ENCODE measurements at regions not wholly inside any gene's neighbourhood (a gene's known extent, or its start where the extent isn't known, plus 50 kb on each side); places are given as distances from the start of the nearest gene placed in this dataset.
"Not testable (repeated sequence)": the region's sequence is repeated elsewhere in the genome, so short reads cannot be mapped to it uniquely, and the experiment has no call there.

- not testable (repeated sequence) for H3K27ac ChIP-seq; H3K4me1 ChIP-seq; H3K36me3 ChIP-seq (ENCODE audit: control insufficient read depth, insufficient read depth, low read length); H3K9me3 ChIP-seq (ENCODE audit: control insufficient read depth, low read length); H3K27me3 ChIP-seq (ENCODE audit: control insufficient read depth, insufficient read depth, low read length); H3K4me2 ChIP-seq (ENCODE audit: low read length); H3K9ac ChIP-seq; H3K4me3 ChIP-seq (ENCODE audit: low read depth, low read length); H3K79me2 ChIP-seq; H2AFZ ChIP-seq
These were observed 230.5 kb upstream of the NOTCH2NLA start for GRCh38 chr1:146459308-146459707.

DNA sequence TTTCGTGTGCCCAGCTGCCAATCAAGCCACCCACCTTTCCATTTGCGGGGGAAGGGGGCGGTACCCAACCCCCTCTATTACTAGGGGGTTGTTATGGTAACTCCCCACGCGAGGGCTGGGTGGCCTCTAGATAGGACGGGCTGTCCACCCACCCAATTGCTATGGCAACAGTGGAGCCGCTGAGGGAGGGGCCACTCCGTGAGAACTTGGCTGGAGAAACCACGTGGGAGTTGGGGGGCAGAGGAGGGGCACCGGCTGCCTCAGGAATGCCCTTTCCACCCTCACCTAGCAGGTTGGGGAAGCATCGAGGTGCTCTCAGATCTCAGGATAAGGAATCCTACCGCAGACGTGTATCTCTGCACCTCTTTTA is 220.0 kb upstream of the NOTCH2NLA start:
- H2AFZ ChIP-seq; H3K4me2 ChIP-seq (ENCODE audit: low read length); H3K27me3 ChIP-seq (ENCODE audit: control insufficient read depth, insufficient read depth, low read length); H3K27ac ChIP-seq; H3K36me3 ChIP-seq (ENCODE audit: control insufficient read depth, insufficient read depth, low read length); H3K9ac ChIP-seq; H3K4me3 ChIP-seq (ENCODE audit: low read depth, low read length); H3K79me2 ChIP-seq; H3K9me3 ChIP-seq (ENCODE audit: control insufficient read depth, low read length); H3K4me1 ChIP-seq: not testable (repeated sequence)

- H3K4me2 ChIP-seq (ENCODE audit: low read length); H3K9me3 ChIP-seq (ENCODE audit: control insufficient read depth, low read length); H3K27ac ChIP-seq; H3K36me3 ChIP-seq (ENCODE audit: control insufficient read depth, insufficient read depth, low read length); H3K4me1 ChIP-seq; H3K4me3 ChIP-seq (ENCODE audit: low read depth, low read length); H3K9ac ChIP-seq; H2AFZ ChIP-seq; H3K79me2 ChIP-seq; H3K27me3 ChIP-seq (ENCODE audit: control insufficient read depth, insufficient read depth, low read length): not testable (repeated sequence)
- peak; percentile 23 for TF ChIP-seq CTCF (IDR thresholded peaks at IDR 0.05)
These were observed 219.5 kb upstream of the NOTCH2NLA start for GRCh38 chr1:146448212-146448876.

- not testable (repeated sequence) for H2AFZ ChIP-seq; H3K79me2 ChIP-seq; H3K27ac ChIP-seq; H3K27me3 ChIP-seq (ENCODE audit: control insufficient read depth, insufficient read depth, low read length); H3K36me3 ChIP-seq (ENCODE audit: control insufficient read depth, insufficient read depth, low read length); H3K9ac ChIP-seq; H3K9me3 ChIP-seq (ENCODE audit: control insufficient read depth, low read length); H3K4me3 ChIP-seq (ENCODE audit: low read depth, low read length); H3K4me1 ChIP-seq; H3K4me2 ChIP-seq (ENCODE audit: low read length)
These were observed 215.0 kb upstream of the NOTCH2NLA start for GRCh38 chr1:146443871-146444222.

- not testable (repeated sequence) for H2AFZ ChIP-seq; H3K4me3 ChIP-seq (ENCODE audit: low read depth, low read length); H3K36me3 ChIP-seq (ENCODE audit: control insufficient read depth, insufficient read depth, low read length); H3K27me3 ChIP-seq (ENCODE audit: control insufficient read depth, insufficient read depth, low read length); H3K4me1 ChIP-seq; H3K79me2 ChIP-seq; H3K4me2 ChIP-seq (ENCODE audit: low read length); H3K27ac ChIP-seq; H3K9ac ChIP-seq; H3K9me3 ChIP-seq (ENCODE audit: control insufficient read depth, low read length)
These were observed 214.5 kb upstream of the NOTCH2NLA start for GRCh38 chr1:146443088-146443870.

DNA sequence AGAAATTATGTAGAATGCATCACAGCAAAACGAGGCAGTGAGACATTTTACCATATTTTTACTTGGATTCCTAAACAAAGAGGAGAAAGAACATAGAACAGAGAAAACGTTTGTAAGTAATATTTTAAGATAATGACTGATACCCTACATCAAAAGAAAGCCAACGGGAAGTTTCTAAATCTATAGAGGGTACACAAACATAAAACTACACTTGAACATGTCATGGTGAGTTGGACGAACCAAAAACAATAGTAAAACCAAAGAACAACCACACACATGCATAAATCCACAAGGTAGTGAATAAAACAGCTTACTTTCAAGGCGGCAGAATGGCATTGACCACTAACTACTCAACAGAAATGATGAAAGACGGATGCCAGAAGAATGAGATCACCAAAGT is 209.7 kb upstream of the NOTCH2NLA start:
- H3K27me3 ChIP-seq (ENCODE audit: control insufficient read depth, insufficient read depth, low read length); H3K79me2 ChIP-seq; H2AFZ ChIP-seq; H3K36me3 ChIP-seq (ENCODE audit: control insufficient read depth, insufficient read depth, low read length); H3K4me2 ChIP-seq (ENCODE audit: low read length); H3K4me3 ChIP-seq (ENCODE audit: low read depth, low read length); H3K9ac ChIP-seq; H3K4me1 ChIP-seq; H3K27ac ChIP-seq; H3K9me3 ChIP-seq (ENCODE audit: control insufficient read depth, low read length): not testable (repeated sequence)

DNA sequence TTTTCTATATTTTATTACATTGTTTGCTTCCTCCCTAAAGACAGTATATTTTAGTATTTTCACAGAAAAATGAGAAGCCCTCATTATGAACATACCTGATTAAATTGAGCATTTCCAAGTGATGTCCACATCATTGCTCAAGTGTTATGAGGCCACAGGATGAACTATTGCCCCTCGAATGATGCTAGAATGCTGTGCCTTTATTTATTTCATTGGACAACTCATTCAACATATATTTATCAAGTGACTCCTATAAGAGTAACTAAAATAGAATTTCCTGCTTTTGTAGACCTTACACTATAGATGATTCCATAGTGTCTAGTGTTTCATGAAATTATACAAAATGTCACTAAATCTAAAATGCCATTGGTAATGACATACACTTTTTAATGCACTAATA is 187.8 kb upstream of the NOTCH2NLA start:
- H3K4me3 ChIP-seq (ENCODE audit: low read depth, low read length); H3K4me2 ChIP-seq (ENCODE audit: low read length); H3K9ac ChIP-seq; H3K79me2 ChIP-seq; H3K27ac ChIP-seq; H3K4me1 ChIP-seq; H3K27me3 ChIP-seq (ENCODE audit: control insufficient read depth, insufficient read depth, low read length); H3K36me3 ChIP-seq (ENCODE audit: control insufficient read depth, insufficient read depth, low read length); H3K9me3 ChIP-seq (ENCODE audit: control insufficient read depth, low read length); H2AFZ ChIP-seq: not testable (repeated sequence)

DNA sequence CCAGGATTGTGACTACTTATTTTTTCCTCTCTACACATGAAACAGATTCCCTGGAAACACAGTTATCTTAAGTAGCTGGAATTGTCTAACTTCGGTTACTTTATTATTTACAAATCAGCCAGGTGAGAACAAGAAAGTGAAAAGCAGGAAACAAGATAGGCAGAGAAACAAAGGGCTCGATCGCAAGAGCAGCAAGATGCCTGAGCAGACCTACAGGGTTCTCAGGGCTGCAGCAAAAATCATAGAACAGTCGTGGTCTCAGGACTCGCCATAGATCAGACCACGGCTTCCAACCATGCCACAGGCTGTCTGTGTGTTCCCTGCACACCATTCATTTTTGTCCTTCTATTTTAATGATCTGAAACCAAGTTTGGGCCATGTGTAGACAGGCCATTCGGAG is 186.2 kb upstream of the NOTCH2NLA start:
- not testable (repeated sequence) for H3K4me3 ChIP-seq (ENCODE audit: low read depth, low read length); H3K36me3 ChIP-seq (ENCODE audit: control insufficient read depth, insufficient read depth, low read length); H2AFZ ChIP-seq; H3K9me3 ChIP-seq (ENCODE audit: control insufficient read depth, low read length); H3K9ac ChIP-seq; H3K79me2 ChIP-seq; H3K4me1 ChIP-seq; H3K27ac ChIP-seq; H3K27me3 ChIP-seq (ENCODE audit: control insufficient read depth, insufficient read depth, low read length); H3K4me2 ChIP-seq (ENCODE audit: low read length)

DNA sequence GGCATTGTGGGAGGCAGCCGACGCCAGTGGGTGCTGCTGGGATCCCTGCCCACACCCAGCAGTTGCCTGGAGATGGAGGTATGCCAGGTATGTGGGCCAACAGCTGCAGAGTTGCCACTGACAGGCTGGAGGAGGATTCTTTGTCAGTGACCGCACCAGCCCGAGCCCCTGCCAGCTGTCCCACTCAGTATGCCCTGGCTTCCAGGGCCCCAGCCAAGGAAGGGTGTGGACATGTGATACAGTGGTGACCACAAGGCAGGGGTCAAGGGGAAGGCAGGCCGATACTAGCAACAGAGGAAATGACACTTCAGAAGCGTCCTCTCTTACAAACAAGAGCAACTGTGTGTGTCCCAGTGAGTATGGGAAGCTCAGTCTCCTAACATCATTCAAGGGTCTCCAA is 185.1 kb upstream of the NOTCH2NLA start:
- not testable (repeated sequence) for H3K27me3 ChIP-seq (ENCODE audit: control insufficient read depth, insufficient read depth, low read length); H3K4me3 ChIP-seq (ENCODE audit: low read depth, low read length); H3K36me3 ChIP-seq (ENCODE audit: control insufficient read depth, insufficient read depth, low read length); H3K4me2 ChIP-seq (ENCODE audit: low read length); H3K27ac ChIP-seq; H3K4me1 ChIP-seq; H3K9ac ChIP-seq; H2AFZ ChIP-seq; H3K79me2 ChIP-seq; H3K9me3 ChIP-seq (ENCODE audit: control insufficient read depth, low read length)

DNA sequence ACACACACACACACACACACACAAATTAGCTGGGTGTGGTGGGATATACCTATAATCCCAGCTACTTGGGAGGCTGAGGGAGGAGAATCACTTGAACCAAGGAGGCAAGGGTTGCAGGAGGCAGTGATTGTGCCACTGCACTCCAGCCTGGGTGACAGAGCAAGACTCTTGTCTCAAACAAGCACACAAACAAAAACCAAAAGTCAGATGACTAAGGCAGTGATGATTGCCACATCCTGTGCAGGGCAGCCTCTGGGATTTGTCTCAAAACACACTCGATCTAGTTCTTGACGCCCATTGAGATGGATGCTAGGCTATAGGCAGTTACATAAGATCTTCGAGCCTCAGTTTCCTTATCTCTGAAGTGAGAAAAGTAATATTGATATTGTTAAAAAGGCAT is 183.1 kb upstream of the NOTCH2NLA start:
- H3K27ac ChIP-seq, result not testable (repeated sequence)

More for the DNA sequence above, 183.1 kb upstream of the NOTCH2NLA start:
- H3K9me3 ChIP-seq (ENCODE audit: control insufficient read depth, low read length); H3K36me3 ChIP-seq (ENCODE audit: control insufficient read depth, insufficient read depth, low read length); H3K4me3 ChIP-seq (ENCODE audit: low read depth, low read length); H3K79me2 ChIP-seq; H3K4me2 ChIP-seq (ENCODE audit: low read length); H3K27me3 ChIP-seq (ENCODE audit: control insufficient read depth, insufficient read depth, low read length); H3K9ac ChIP-seq; H3K4me1 ChIP-seq; H2AFZ ChIP-seq: not testable (repeated sequence)

Data from parathyroid adenoma (tissue), 2 donors.